SK-N-SH (cell line): ENCODE measurements at regions not wholly inside any gene's neighbourhood (a gene's known extent, or its start where the extent isn't known, plus 50 kb on each side); places are given as distances from the start of the nearest gene placed in this dataset.

Source experiments
- CTCF ChIA-PET: fragments of 300-600, 350-600 bp; formaldehyde crosslinking; extraction: SDS; loops from one replicate; lab custom pipeline; 2021; lab: Yijun Ruan, JAX
- POLR2A ChIA-PET: fragments of 350-600 bp; sonication (Branson Sonifier 250); formaldehyde crosslinking; extraction: SDS; loops from one replicate; lab custom pipeline; 2020; ENCODE audit warnings: antibody characterized with exemption, inconsistent platforms; lab: Yijun Ruan, JAX
- DNase-seq: peaks from one replicate; pipeline ENCODE4 v3.0.0; 2012
- H2AFZ ChIP-seq: fragments of 200-600 bp; sonication (generic); 2 replicates; pipeline ENCODE4 v1.8.1; 2016; ENCODE audit warnings: antibody characterized with exemption, mild to moderate bottlenecking, low read depth
- H3F3A ChIP-seq: fragments of 200-600 bp; sonication (generic); replicated peaks from 2 replicates; pipeline ENCODE3; 2016; ENCODE audit warnings: antibody characterized with exemption, mild to moderate bottlenecking; ENCODE audit not compliant: insufficient read depth
- H3K27ac ChIP-seq, 2 experiments: fragments of 200-500 bp in 1 of 2; fragments of 200-600 bp in 1 of 2; sonication (Bioruptor generic) in 1 of 2; sonication (generic), shearing (Covaris generic) in 1 of 2; 2 replicates each; pipeline versions ENCODE4 v1.5.1 to v1.6.1; 2014 to 2016; ENCODE audit warnings: low read depth in 2 of 2, inconsistent platforms in 1 of 2, low read length in 1 of 2, mild to moderate bottlenecking in 1 of 2, mixed read lengths in 1 of 2
- H3K27me3 ChIP-seq: fragments of 200-600 bp; sonication (generic), shearing (Covaris generic); 2 replicates; pipeline ENCODE4 v1.6.1; 2016; ENCODE audit warnings: mixed run types; ENCODE audit not compliant: insufficient read depth
- H3K36me3 ChIP-seq, 2 experiments: fragments of 200-500 bp in 1 of 2; fragments of 200-600 bp in 1 of 2; sonication (Bioruptor generic) in 1 of 2; sonication (generic) in 1 of 2; replicated peaks in 1 of 2; 2 replicates each; pipeline versions ENCODE3 to v1.5.1; 2014 to 2016; ENCODE audit warnings: low read length in 1 of 2, mild to moderate bottlenecking in 1 of 2; ENCODE audit not compliant: insufficient read depth in 2 of 2, control insufficient read depth in 1 of 2
- H3K4me1 ChIP-seq, 2 experiments: fragments of 200-500 bp in 1 of 2; fragments of 200-600 bp in 1 of 2; sonication (Bioruptor generic) in 1 of 2; sonication (generic), shearing (Covaris generic) in 1 of 2; 2 replicates each; pipeline versions ENCODE4 v1.5.1 to v1.6.1; 2014 to 2016; ENCODE audit warnings: low read depth in 1 of 2, low read length in 1 of 2, mixed run types in 1 of 2; ENCODE audit not compliant: insufficient read depth in 2 of 2, control insufficient read depth in 1 of 2
- H3K4me2 ChIP-seq: fragments of 200-600 bp; sonication (generic), shearing (Covaris generic); 2 replicates; pipeline ENCODE4 v1.6.1; 2017; ENCODE audit warnings: mixed run types
- H3K4me3 ChIP-seq, 2 experiments: fragments of 200-500 bp in 1 of 2; fragments of 200-600 bp in 1 of 2; sonication (Bioruptor generic) in 1 of 2; sonication (generic), shearing (Covaris generic) in 1 of 2; 2 replicates each; pipeline versions ENCODE4 v1.5.1 to v1.8.1; 2014 to 2016; ENCODE audit warnings: low read depth in 2 of 2, inconsistent platforms in 1 of 2, low read length in 1 of 2, mild to moderate bottlenecking in 1 of 2, mixed read lengths in 1 of 2, moderate library complexity in 1 of 2
- H3K79me2 ChIP-seq: fragments of 200-600 bp; sonication (generic); 2 replicates; pipeline ENCODE4 v1.8.1; 2017; ENCODE audit warnings: mild to moderate bottlenecking; ENCODE audit not compliant: insufficient read depth
- H3K9ac ChIP-seq: fragments of 200-600 bp; sonication (generic); 2 replicates; pipeline ENCODE4 v1.6.1; 2017; ENCODE audit warnings: mixed run types
- H3K9me2 ChIP-seq: fragments of 200-600 bp; sonication (generic); 2 replicates; pipeline ENCODE4 v1.6.1; 2017; ENCODE audit warnings: mixed run types
- H3K9me3 ChIP-seq: fragments of 200-600 bp; sonication (generic); 2 replicates; pipeline ENCODE4 v1.6.1; 2017; ENCODE audit warnings: mixed run types, mild to moderate bottlenecking, moderate library complexity
- H4K20me1 ChIP-seq: fragments of 200-600 bp; sonication (generic); 2 replicates; pipeline ENCODE4 v1.6.1; 2017; ENCODE audit warnings: mild to moderate bottlenecking, mixed run types; ENCODE audit not compliant: insufficient read depth
- EZH2phosphoT487 ChIP-seq: fragments of 200-600 bp; sonication (generic); IDR thresholded peaks from 2 replicates; pipeline ENCODE4 v1.6.1; 2017; ENCODE audit warnings: low read depth, mixed run types, mild to moderate bottlenecking, antibody characterized with exemption, moderate library complexity, borderline replicate concordance
- GABPA ChIP-seq: IDR thresholded peaks from 2 replicates; pipeline ENCODE4 v1.4.0; 2012; ENCODE audit warnings: low read depth, mild to moderate bottlenecking
- MEF2A ChIP-seq: IDR thresholded peaks from 2 replicates; pipeline ENCODE4 v1.4.0; 2012; ENCODE audit warnings: low read depth, borderline replicate concordance
- RAD21 ChIP-seq: IDR thresholded peaks from 2 replicates; pipeline ENCODE4 v1.6.1; 2012; ENCODE audit warnings: mild to moderate bottlenecking, low read length
- REST ChIP-seq: IDR thresholded peaks from 2 replicates; pipeline ENCODE4 v1.6.1; 2012; ENCODE audit warnings: mild to moderate bottlenecking, low read depth, low read length, moderate library complexity
- RFX5 ChIP-seq: IDR thresholded peaks from 2 replicates; pipeline ENCODE4 v1.6.1; 2012; ENCODE audit warnings: mild to moderate bottlenecking, improper control_type of control experiment, low read length
- SMC3 ChIP-seq: IDR thresholded peaks from 2 replicates; pipeline ENCODE4 v1.6.1; 2012; ENCODE audit warnings: low read depth, low read length, improper control_type of control experiment
- ZBTB33 ChIP-seq: IDR thresholded peaks from 2 replicates; pipeline ENCODE4 v1.4.0; 2012; ENCODE audit warnings: low read depth, borderline replicate concordance
- WGBS: methylation state at CpG from one replicate; pipeline ENCODE4 v1.1.6; 2017; ENCODE audit warnings: low lambda C conversion rate; 5-methylcytosine and 5-hydroxymethylcytosine counted together
- TF ChIP-seq, protein P1 (sequence below): IDR thresholded peaks from 2 replicates; pipeline ENCODE4 v1.4.0; 2012; ENCODE audit warnings: low read depth

GRCh38 chr7:15862781-15863165 is 176.3 kb upstream of the MEOX2 start (continued):
- no peak for TF ChIP-seq REST
- TF ChIP-seq, protein P1, sequence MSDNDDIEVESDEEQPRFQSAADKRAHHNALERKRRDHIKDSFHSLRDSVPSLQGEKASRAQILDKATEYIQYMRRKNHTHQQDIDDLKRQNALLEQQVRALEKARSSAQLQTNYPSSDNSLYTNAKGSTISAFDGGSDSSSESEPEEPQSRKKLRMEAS = no peak
- no peak for TF ChIP-seq RFX5
- TF ChIP-seq SMC3 = no peak
- TF ChIP-seq EZH2phosphoT487 = no peak

DNA sequence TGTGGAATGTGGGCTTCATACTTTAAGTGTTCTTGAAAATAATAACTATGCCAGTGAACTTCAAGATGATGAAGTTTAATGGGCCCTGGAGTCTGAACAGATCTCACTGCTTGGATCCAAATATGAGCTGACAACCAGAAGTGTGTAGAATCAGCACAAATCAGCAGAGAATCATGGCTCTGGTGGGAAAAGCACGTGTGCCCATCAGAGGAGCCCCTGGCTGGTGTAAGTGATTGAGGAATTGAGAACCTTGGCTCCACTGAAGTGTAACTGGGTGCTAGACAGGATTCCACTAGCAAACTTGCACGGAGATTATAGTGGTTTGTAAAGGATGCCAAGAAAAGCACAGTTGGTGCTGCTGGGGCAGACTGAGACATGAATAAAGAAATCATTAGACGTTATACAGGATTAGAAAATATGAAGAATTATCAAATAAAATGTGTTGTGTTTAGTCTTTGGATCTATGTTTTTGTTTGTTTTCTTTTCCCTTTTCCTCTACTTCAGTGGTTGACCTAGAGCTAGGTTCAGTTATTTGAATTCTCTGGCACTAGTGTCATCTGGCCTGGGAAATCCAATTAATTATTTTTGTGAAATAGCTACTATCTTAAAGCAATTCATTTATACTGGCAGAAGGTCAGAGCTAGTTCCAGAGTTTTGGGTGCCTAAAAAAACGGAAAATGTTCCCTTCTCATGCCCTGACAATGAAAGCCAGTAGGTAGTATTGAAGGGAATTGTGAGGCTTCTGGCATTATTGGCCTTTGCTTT is 175.7 kb upstream of the MEOX2 start:
- Histone ChIP-seq H3K27me3 (no peaks in the 10 kb centered on the region), H3K4me1 (no peaks in the 10 kb centered on the region), H3K79me2 (no peaks in the 10 kb centered on the region), H3K4me3 (no peak overlapping the region), H3K9me3 (no peaks in the 10 kb centered on the region), H3K9me2 (no peaks in the 10 kb centered on the region), H3F3A (no peaks in the 10 kb centered on the region), H3K9ac (no peak overlapping the region), H2AFZ (no peak overlapping the region), H3K36me3 (no peaks in the 10 kb centered on the region), H3K27ac (no peak overlapping the region), H3K4me2 (no peak overlapping the region), H4K20me1 (no peaks in the 10 kb centered on the region)
- ChIA-PET CTCF (no interaction called here), POLR2A (no interaction called here)
- TF ChIP-seq RAD21 = no peak
- no peak for TF ChIP-seq MEF2A
- TF ChIP-seq ZBTB33 = no peak
- TF ChIP-seq GABPA = no peak
- DNase-seq = no peak
- 2% methylated on average over 4 of the region's 4 CpGs for WGBS
